IMR-90 (cell line): ENCODE measurements at regions not wholly inside any gene's neighbourhood (a gene's known extent, or its start where the extent isn't known, plus 50 kb on each side); places are given as distances from the start of the nearest gene placed in this dataset.

Experiments
- ATAC-seq: fragments of 200-7000 bp; cut with Tn5 transposase; 2 replicates; pipeline ENCODE4 v1.9.1; 2020; ENCODE audit warnings: low read depth, mild to moderate bottlenecking, moderate library complexity
- BruUV-seq: library from RNA; stranded (reverse); fragments of 400-500 nt; replicated peaks from 2 replicates; lab custom pipeline; 2021; lab: Mats Ljungman, UMichigan
- CTCF ChIA-PET: fragments of 300-600 bp; formaldehyde crosslinking; extraction: SDS; loops from one replicate; lab custom pipeline; 2021; ENCODE audit warnings: antibody characterized with exemption; lab: Yijun Ruan, JAX
- POLR2A ChIA-PET: fragments of 300-600 bp; sonication (Branson Sonifier 250); formaldehyde crosslinking; loops from one replicate; lab custom pipeline; 2022; ENCODE audit warnings: antibody characterized with exemption; ENCODE audit not compliant: unreplicated experiment; lab: Charles Lee
- DNase-seq: peaks from one replicate; pipeline ENCODE4 v3.0.0; 2013
- H2AFZ ChIP-seq: replicated peaks from 2 replicates; pipeline ENCODE3; 2013; ENCODE audit warnings: low read length, mild to moderate bottlenecking; ENCODE audit not compliant: poor library complexity
- H2AK5ac ChIP-seq: 2 replicates; pipeline ENCODE4 v1.6.1; 2013; ENCODE audit warnings: low read depth, low read length, inconsistent platforms
- H2AK9ac ChIP-seq: replicated peaks from 2 replicates; pipeline ENCODE3; 2013; ENCODE audit warnings: mild to moderate bottlenecking, low read depth, low read length, moderate library complexity; ENCODE audit not compliant: poor library complexity
- H2BK120ac ChIP-seq: 2 replicates; pipeline ENCODE4 v1.6.1; 2013; ENCODE audit warnings: low read depth, low read length, inconsistent platforms
- H2BK15ac ChIP-seq: 3 replicates; pipeline ENCODE4 v1.6.1; 2013; ENCODE audit warnings: low read depth, low read length, inconsistent platforms
- H2BK20ac ChIP-seq: 2 replicates; pipeline ENCODE4 v1.6.1; 2013; ENCODE audit warnings: low read depth, mild to moderate bottlenecking, inconsistent platforms, low read length, moderate library complexity
- H2BK5ac ChIP-seq: 2 replicates; pipeline ENCODE4 v1.6.1; 2013; ENCODE audit warnings: mild to moderate bottlenecking, low read depth, low read length, inconsistent platforms; ENCODE audit not compliant: poor library complexity, severe bottlenecking
- H3K14ac ChIP-seq: replicated peaks from 2 replicates; pipeline ENCODE4 v1.6.1; 2013; ENCODE audit warnings: low read depth, low read length, inconsistent platforms
- H3K18ac ChIP-seq: 2 replicates; pipeline ENCODE4 v1.6.1; 2013; ENCODE audit warnings: low read depth, low read length, control low read depth
- H3K23ac ChIP-seq: 2 replicates; pipeline ENCODE4 v1.6.1; 2013; ENCODE audit warnings: low read depth, low read length, inconsistent platforms
- H3K27ac ChIP-seq: 2 replicates; pipeline ENCODE4 v1.5.1; 2013; ENCODE audit warnings: mild to moderate bottlenecking, control low read depth, low read length; ENCODE audit not compliant: insufficient read depth
- H3K27me3 ChIP-seq: 2 replicates; pipeline ENCODE4 v1.6.1; 2013; ENCODE audit warnings: low read length; ENCODE audit not compliant: control insufficient read depth, insufficient read depth
- H3K36me3 ChIP-seq: 2 replicates; pipeline ENCODE4 v1.6.1; 2013; ENCODE audit warnings: low read length, mixed read lengths; ENCODE audit not compliant: control insufficient read depth, insufficient read depth
- H3K4ac ChIP-seq: 2 replicates; pipeline ENCODE4 v1.6.1; 2013; ENCODE audit warnings: low read depth, low read length, inconsistent platforms
- H3K4me1 ChIP-seq: 2 replicates; pipeline ENCODE4 v1.6.1; 2013; ENCODE audit warnings: low read length, mixed read lengths; ENCODE audit not compliant: control insufficient read depth, insufficient read depth
- H3K4me2 ChIP-seq: 2 replicates; pipeline ENCODE4 v1.6.1; 2013; ENCODE audit warnings: low read depth, mild to moderate bottlenecking, control low read depth, low read length, moderate library complexity
- H3K4me3 ChIP-seq: 2 replicates; pipeline ENCODE4 v1.5.1; 2013; ENCODE audit warnings: low read depth, mild to moderate bottlenecking, control low read depth, low read length, moderate library complexity; ENCODE audit not compliant: insufficient read depth
- H3K56ac ChIP-seq: 2 replicates; pipeline ENCODE4 v1.6.1; 2013; ENCODE audit warnings: low read length, inconsistent platforms; ENCODE audit not compliant: insufficient read depth; ENCODE audit errors: extremely low read depth
- H3K79me1 ChIP-seq, 2 experiments: 2 replicates each; pipeline ENCODE4 v1.6.1; 2013; ENCODE audit warnings: low read length in 2 of 2, inconsistent platforms in 1 of 2, low read depth in 1 of 2
- H3K9ac ChIP-seq: 2 replicates; pipeline ENCODE4 v1.6.1; 2013; ENCODE audit warnings: low read depth, low read length, control low read depth
- H3K9me1 ChIP-seq: 2 replicates; pipeline ENCODE4 v1.6.1; 2013; ENCODE audit warnings: low read length, inconsistent platforms; ENCODE audit not compliant: insufficient read depth
- H3K9me3 ChIP-seq: 2 replicates; pipeline ENCODE4 v1.6.1; 2013; ENCODE audit warnings: low read length; ENCODE audit not compliant: control insufficient read depth, insufficient read depth
- H4K20me1 ChIP-seq: 2 replicates; pipeline ENCODE4 v1.6.1; 2013; ENCODE audit warnings: low read length, inconsistent platforms; ENCODE audit not compliant: insufficient read depth
- H4K5ac ChIP-seq: 2 replicates; pipeline ENCODE4 v1.6.1; 2013; ENCODE audit warnings: mild to moderate bottlenecking, low read depth, low read length, control low read depth
- H4K8ac ChIP-seq, 2 experiments: 2 replicates each; pipeline ENCODE4 v1.6.1; 2013; ENCODE audit warnings: low read depth in 2 of 2, low read length in 2 of 2, control low read depth in 1 of 2, inconsistent platforms in 1 of 2
- H4K91ac ChIP-seq: 2 replicates; pipeline ENCODE4 v1.6.1; 2013; ENCODE audit warnings: low read depth, low read length, inconsistent platforms; ENCODE audit not compliant: insufficient read depth
- BHLHE40 ChIP-seq: fragments of 150-350 bp; IDR thresholded peaks from 2 replicates; pipeline ENCODE4 v1.6.1; 2016; ENCODE audit warnings: mild to moderate bottlenecking, low read depth, low read length
- CEBPB ChIP-seq: IDR thresholded peaks from 2 replicates; pipeline ENCODE4 v1.6.1; 2012; ENCODE audit warnings: low read depth, low read length, improper control_type of control experiment
- CHD1 ChIP-seq: IDR thresholded peaks from 2 replicates; pipeline ENCODE4 v1.6.1; 2012; ENCODE audit warnings: low read depth, low read length, improper control_type of control experiment
- MAFK ChIP-seq: IDR thresholded peaks from 2 replicates; pipeline ENCODE4 v1.6.1; 2012; ENCODE audit warnings: low read depth, low read length, improper control_type of control experiment
- MAZ ChIP-seq: IDR thresholded peaks from 2 replicates; pipeline ENCODE4 v1.6.1; 2012; ENCODE audit warnings: low read depth, mild to moderate bottlenecking, low read length, improper control_type of control experiment, moderate library complexity, borderline replicate concordance
- NFE2L2 ChIP-seq: fragments of 150-350 bp; IDR thresholded peaks from 2 replicates; pipeline ENCODE4 v1.6.1; 2016; ENCODE audit warnings: low read depth, mild to moderate bottlenecking, low read length
- POLR2A ChIP-seq: IDR thresholded peaks from 2 replicates; pipeline ENCODE4 v1.6.1; 2012; ENCODE audit warnings: mild to moderate bottlenecking, low read depth, low read length
- RAD21 ChIP-seq: IDR thresholded peaks from 2 replicates; pipeline ENCODE4 v1.6.1; 2012; ENCODE audit warnings: low read length, improper control_type of control experiment
- RCOR1 ChIP-seq: IDR thresholded peaks from 2 replicates; pipeline ENCODE4 v1.6.1; 2012; ENCODE audit warnings: mild to moderate bottlenecking, low read length, improper control_type of control experiment; ENCODE audit not compliant: insufficient replicate concordance
- RFX5 ChIP-seq: IDR thresholded peaks from 2 replicates; pipeline ENCODE4 v1.8.0; 2012; ENCODE audit warnings: low read depth, mild to moderate bottlenecking, low read length, moderate library complexity
- SMC3 ChIP-seq: fragments of 150-350 bp; IDR thresholded peaks from 2 replicates; pipeline ENCODE4 v1.6.1; 2016; ENCODE audit warnings: low read depth, mild to moderate bottlenecking, antibody characterized with exemption, low read length, moderate library complexity
- USF2 ChIP-seq: fragments of 150-350 bp; IDR thresholded peaks from 2 replicates; pipeline ENCODE4 v1.6.1; 2017; ENCODE audit warnings: mild to moderate bottlenecking, antibody characterized with exemption, low read length, low read depth
- WGBS, 2 experiments: methylation state at CpG; one replicate each; pipeline versions ENCODE4 v1.1.5 to v1.1.7; 2013; ENCODE audit warnings: missing lambda C conversion rate in 2 of 2; ENCODE audit not compliant: insufficient read length in 1 of 2; ENCODE audit errors: extremely low coverage in 2 of 2; 5-methylcytosine and 5-hydroxymethylcytosine counted together
- dilution Hi-C: fragments of 300-500 bp; cut with HindIII; formaldehyde crosslinking; loops from one replicate; pipeline ENCODE4 v1.14.3; 2018; ENCODE audit warnings: low sequenced_read_pairs; ENCODE audit not compliant: unreplicated experiment
- in situ Hi-C: fragments of 300-500 bp; cut with MboI; formaldehyde crosslinking; loops from 3 replicates; pipeline ENCODE4 v1.14.3; 2019; ENCODE audit warnings: low sequenced_read_pairs, inconsistent platforms, mixed read lengths
- intact Hi-C: fragments of 100-400 bp; cut with micrococcal nuclease; formaldehyde crosslinking; loops from 2 replicates; pipeline ENCODE4 v1.10.0; 2022
- TF ChIP-seq, protein P1 (sequence below): fragments of 150-350 bp; IDR thresholded peaks from 2 replicates; pipeline ENCODE4 v1.6.1; 2016; ENCODE audit warnings: low read depth, mild to moderate bottlenecking, low read length, moderate library complexity, borderline replicate concordance

GRCh38 chr2:129712676-129712985, 266.8 kb upstream of the RAB6C start:
- no TSS peak for BruUV-seq
- H3K23ac ChIP-seq: no peak overlapping the region
- ChIA-PET POLR2A (no interaction called here), CTCF (no interaction called here)
- H3K79me1 ChIP-seq: no peaks in the 10 kb centered on the region
- H3K4me2 ChIP-seq: no peak overlapping the region
- H3K4ac ChIP-seq: no peak overlapping the region
- WGBS, 2 experiments: 17% methylated on average over 2 of the region's 7 CpGs; no CpG with 5 or more reads in 1 of the 2 experiments
- DNase-seq: no peak
- H3K9me3 ChIP-seq: peaks cover 11% of the 10 kb centered on the region
- H3K4me1 ChIP-seq: no peaks in the 10 kb centered on the region
- H2BK15ac ChIP-seq: no peak overlapping the region
- H3K9ac ChIP-seq: no peak overlapping the region
- H2BK5ac ChIP-seq: no peak overlapping the region
- ATAC-seq: no peak
- no peak overlapping the region for H3K27ac ChIP-seq
- TF ChIP-seq RAD21 (no peak), MAZ (no peak), NFE2L2 (no peak), SMC3 (no peak), BHLHE40 (no peak), RFX5 (no peak), CHD1 (no peak), POLR2A (no peak), USF2 (no peak), RCOR1 (no peak), MAFK (no peak), CEBPB (no peak)
- TF ChIP-seq, protein P1, sequence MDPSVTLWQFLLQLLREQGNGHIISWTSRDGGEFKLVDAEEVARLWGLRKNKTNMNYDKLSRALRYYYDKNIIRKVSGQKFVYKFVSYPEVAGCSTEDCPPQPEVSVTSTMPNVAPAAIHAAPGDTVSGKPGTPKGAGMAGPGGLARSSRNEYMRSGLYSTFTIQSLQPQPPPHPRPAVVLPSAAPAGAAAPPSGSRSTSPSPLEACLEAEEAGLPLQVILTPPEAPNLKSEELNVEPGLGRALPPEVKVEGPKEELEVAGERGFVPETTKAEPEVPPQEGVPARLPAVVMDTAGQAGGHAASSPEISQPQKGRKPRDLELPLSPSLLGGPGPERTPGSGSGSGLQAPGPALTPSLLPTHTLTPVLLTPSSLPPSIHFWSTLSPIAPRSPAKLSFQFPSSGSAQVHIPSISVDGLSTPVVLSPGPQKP: no peak
- H3K14ac ChIP-seq: no peak overlapping the region
- H4K91ac ChIP-seq: no peak overlapping the region
- no peak overlapping the region for H2BK120ac ChIP-seq
- H2BK20ac ChIP-seq: no peak overlapping the region
- H3K18ac ChIP-seq: no peak overlapping the region
- no peak overlapping the region for H2AFZ ChIP-seq
- H4K20me1 ChIP-seq: no peaks in the 10 kb centered on the region
- H3K9me1 ChIP-seq: no peaks in the 10 kb centered on the region
- H4K5ac ChIP-seq: no peak overlapping the region
- intact Hi-C loops: no loop called here
- no peak overlapping the region for H4K8ac ChIP-seq
- in situ Hi-C loops: no loop called here
- no peaks in the 10 kb centered on the region for H3K27me3 ChIP-seq
- dilution Hi-C loops: no loop called here
- H3K36me3 ChIP-seq: no peaks in the 10 kb centered on the region
- no peak overlapping the region for H3K56ac ChIP-seq
- no peak overlapping the region for H2AK5ac ChIP-seq
- H2AK9ac ChIP-seq: no peak overlapping the region
- no peak overlapping the region for H3K4me3 ChIP-seq
